CD14-positive monocyte (primary cell): ENCODE measurements at regions not wholly inside any gene's neighbourhood (a gene's known extent, or its start where the extent isn't known, plus 50 kb on each side); places are given as distances from the start of the nearest gene placed in this dataset.
"Not testable (repeated sequence)": the region's sequence is repeated elsewhere in the genome, so short reads cannot be mapped to it uniquely, and the experiment has no call there.

Experiments
- DNase-seq, 3 donors: peaks; one replicate each; pipeline ENCODE4 v3.0.0-alpha.2; 2011 to 2022
- H2AFZ ChIP-seq: 2 replicates; pipeline ENCODE4 v1.6.0; 2012; ENCODE audit warnings: mild to moderate bottlenecking, low read depth, low read length, inconsistent platforms; ENCODE audit not compliant: insufficient read depth, poor library complexity, severe bottlenecking
- H3K27ac ChIP-seq, 2 donors: 1 replicate in 1 of 2; 2 replicates in 1 of 2; pipeline ENCODE4 v1.5.1; 2012 to 2013; ENCODE audit warnings: low read length in 2 of 2, control low read depth in 1 of 2, inconsistent platforms in 1 of 2, low read depth in 1 of 2, mild to moderate bottlenecking in 1 of 2
- H3K27me3 ChIP-seq, 2 donors: one replicate each; pipeline versions ENCODE4 v1.6.0 to v1.6.1; 2011 to 2013; ENCODE audit warnings: low read length in 2 of 2; ENCODE audit not compliant: control insufficient read depth in 2 of 2, insufficient read depth in 2 of 2
- H3K36me3 ChIP-seq, 2 donors: replicated peaks in 1 of 2; 1 replicate in 1 of 2; 2 replicates in 1 of 2; pipeline versions ENCODE4 v1.5.1 to v1.6.1; 2012 to 2013; ENCODE audit warnings: low read length in 2 of 2, control low read depth in 1 of 2, inconsistent platforms in 1 of 2, mild to moderate bottlenecking in 1 of 2; ENCODE audit not compliant: insufficient read depth in 2 of 2, control insufficient read depth in 1 of 2
- H3K4me1 ChIP-seq, 2 donors: 1 replicate in 1 of 2; 2 replicates in 1 of 2; pipeline versions ENCODE4 v1.5.1 to v1.6.1; 2012 to 2013; ENCODE audit warnings: low read length in 2 of 2, control low read depth in 1 of 2, inconsistent platforms in 1 of 2, mild to moderate bottlenecking in 1 of 2, moderate library complexity in 1 of 2; ENCODE audit not compliant: insufficient read depth in 2 of 2, control insufficient read depth in 1 of 2
- H3K4me2 ChIP-seq: replicated peaks from 2 replicates; pipeline ENCODE3; 2012; ENCODE audit warnings: low read length, moderate library complexity, mild to moderate bottlenecking; ENCODE audit not compliant: poor library complexity, severe bottlenecking; ENCODE audit errors: extremely low read depth
- H3K4me3 ChIP-seq, 3 experiments: fragments of 200-600 bp in 1 of 3; sonication (generic) in 1 of 3; replicated peaks in 1 of 3; 1 replicate in 2 of 3; 2 replicates in 1 of 3; pipeline ENCODE4 v1.5.1; 2011 to 2013; ENCODE audit warnings: low read length in 3 of 3, mild to moderate bottlenecking in 3 of 3, control low read depth in 2 of 3, low read depth in 2 of 3, inconsistent platforms in 1 of 3, moderate library complexity in 1 of 3
- H3K79me2 ChIP-seq: 2 replicates; pipeline ENCODE4 v1.6.0; 2012; ENCODE audit warnings: mild to moderate bottlenecking, control low read depth, inconsistent platforms, low read length, moderate library complexity; ENCODE audit not compliant: insufficient read depth
- H3K9ac ChIP-seq: 2 replicates; pipeline ENCODE4 v1.6.0; 2017; ENCODE audit warnings: low read length, mild to moderate bottlenecking; ENCODE audit not compliant: insufficient read depth, poor library complexity, severe bottlenecking
- H3K9me3 ChIP-seq, 2 donors: replicated peaks in 1 of 2; 1 replicate in 1 of 2; 2 replicates in 1 of 2; pipeline versions ENCODE4 v1.5.1 to v1.6.1; 2012 to 2013; ENCODE audit warnings: low read length in 2 of 2, control low read depth in 1 of 2; ENCODE audit not compliant: control insufficient read depth in 1 of 2, insufficient read depth in 1 of 2
- H4K20me1 ChIP-seq: 2 replicates; pipeline ENCODE4 v1.6.0; 2012; ENCODE audit warnings: mild to moderate bottlenecking, low read length, control low read depth, moderate library complexity; ENCODE audit not compliant: insufficient read depth
- H3K27ac Mint-ChIP-seq, 7 donors: one replicate each; pipeline ENCODE4 v1.8.0; 2020; ENCODE audit warnings: mild to moderate bottlenecking in 7 of 7, mixed read lengths in 7 of 7, moderate library complexity in 6 of 7, inconsistent platforms in 2 of 7
- H3K27me3 Mint-ChIP-seq, 3 donors: one replicate each; pipeline ENCODE4 v1.8.0; 2021 to 2022; ENCODE audit warnings: low read depth in 3 of 3, mild to moderate bottlenecking in 3 of 3, mixed read lengths in 3 of 3, moderate library complexity in 3 of 3, inconsistent platforms in 1 of 3
- H3K36me3 Mint-ChIP-seq, 2 donors: one replicate each; pipeline ENCODE4 v1.8.0; 2020; ENCODE audit warnings: mixed read lengths in 2 of 2, inconsistent platforms in 1 of 2, mild to moderate bottlenecking in 1 of 2
- H3K4me1 Mint-ChIP-seq: one replicate; pipeline ENCODE4 v1.8.0; 2020; ENCODE audit warnings: mild to moderate bottlenecking, mixed read lengths
- H3K4me3 Mint-ChIP-seq, 2 donors: one replicate each; pipeline ENCODE4 v1.8.0; 2020; ENCODE audit warnings: mild to moderate bottlenecking in 2 of 2, mixed read lengths in 2 of 2, moderate library complexity in 1 of 2
- H3K9me3 Mint-ChIP-seq, 7 donors: one replicate each; pipeline ENCODE4 v1.8.0; 2020 to 2022; ENCODE audit warnings: mixed read lengths in 7 of 7, mild to moderate bottlenecking in 6 of 7, moderate library complexity in 6 of 7, inconsistent platforms in 2 of 7
- CTCF ChIP-seq: fragments of 200-600 bp; IDR thresholded peaks from one replicate; pipeline ENCODE4 v1.8.0; 2022; ENCODE audit warnings: antibody characterized with exemption, mild to moderate bottlenecking
- WGBS: methylation state at CpG from one replicate; pipeline ENCODE4 v1.1.5; 2013; ENCODE audit warnings: missing lambda C conversion rate; ENCODE audit not compliant: insufficient coverage; 5-methylcytosine and 5-hydroxymethylcytosine counted together
- intact Hi-C, 2 donors: fragments of 100-400 bp; cut with micrococcal nuclease; formaldehyde crosslinking; loops; one replicate each; pipeline versions ENCODE4 v1.15.0 to v1.15.1; 2023

- H4K20me1 ChIP-seq, H3K4me1 Mint-ChIP-seq, H3K4me3 ChIP-seq, H3K4me3 Mint-ChIP-seq, intact Hi-C loops, H3K4me2 ChIP-seq, H3K9me3 ChIP-seq, H3K27me3 Mint-ChIP-seq, H3K9me3 Mint-ChIP-seq, H3K79me2 ChIP-seq, H3K4me1 ChIP-seq, H3K9ac ChIP-seq, H3K36me3 Mint-ChIP-seq, DNase-seq, H3K27ac ChIP-seq, H3K27ac Mint-ChIP-seq, H3K36me3 ChIP-seq, H2AFZ ChIP-seq, H3K27me3 ChIP-seq: not testable (repeated sequence)
- WGBS: 81% methylated on average over 4 of the region's 5 CpGs
Measured at GRCh38 chr15:31724903-31725302, 305.4 kb upstream of the CHRNA7 start.

DNA sequence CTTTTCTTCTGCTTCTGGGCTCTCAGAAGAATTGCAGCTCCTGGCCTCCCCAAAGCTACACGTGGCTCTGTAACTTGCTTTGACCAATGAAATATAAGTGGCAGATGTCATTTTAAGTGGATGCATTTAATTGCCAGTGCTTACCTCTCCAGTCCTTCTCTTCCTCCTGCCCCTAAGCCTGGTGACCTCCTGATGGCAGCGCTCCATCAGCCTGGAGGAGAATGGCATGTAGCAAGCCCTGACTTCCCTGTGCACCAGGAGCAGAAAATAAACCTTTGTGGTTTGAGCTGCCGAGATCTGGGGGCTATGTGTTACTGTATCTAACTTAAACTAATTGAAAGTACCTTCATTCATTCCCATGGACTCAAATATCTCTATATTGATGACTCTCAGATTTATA is 304.7 kb upstream of the CHRNA7 start:
- H3K4me2 ChIP-seq, H3K9ac ChIP-seq, DNase-seq, H3K36me3 ChIP-seq, H3K4me1 ChIP-seq, H2AFZ ChIP-seq, H3K9me3 ChIP-seq, H3K4me3 ChIP-seq, H3K4me3 Mint-ChIP-seq, H4K20me1 ChIP-seq, H3K27me3 Mint-ChIP-seq, H3K36me3 Mint-ChIP-seq, H3K27ac ChIP-seq, H3K9me3 Mint-ChIP-seq, H3K4me1 Mint-ChIP-seq, intact Hi-C loops, H3K27ac Mint-ChIP-seq, H3K27me3 ChIP-seq, H3K79me2 ChIP-seq: not testable (repeated sequence)
- no CpG with 5 or more reads among the region's 3 CpGs for WGBS

DNA sequence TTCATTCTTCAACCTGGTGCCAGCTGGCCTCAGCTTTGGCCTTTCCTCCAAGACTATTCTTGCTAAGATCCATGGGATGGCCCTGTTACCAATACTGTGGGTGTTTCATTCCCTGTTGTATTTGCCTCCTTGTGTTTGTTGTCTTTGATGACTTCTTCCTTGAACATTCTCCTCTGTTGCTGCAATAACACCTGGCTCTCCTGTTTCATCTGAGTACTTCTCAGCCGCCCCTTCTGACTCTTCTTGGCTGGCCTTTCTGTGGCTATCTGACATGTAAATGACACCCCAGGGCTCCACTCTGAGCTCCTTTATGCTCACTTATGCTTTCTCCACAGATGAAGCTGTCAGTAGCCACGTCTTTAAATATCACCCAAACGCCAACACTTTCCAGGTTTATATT is 302.7 kb upstream of the CHRNA7 start:
- H3K27me3 ChIP-seq: no peaks in the 10 kb centered on the region
- DNase-seq: no peak
- no peaks in the 10 kb centered on the region for H3K36me3 Mint-ChIP-seq
- H3K36me3 ChIP-seq: no peaks in the 10 kb centered on the region
- H3K27ac Mint-ChIP-seq: no peak overlapping the region
- peaks cover 0 to 5% (median 3%) of the 10 kb centered on the region in 7 donors for H3K9me3 Mint-ChIP-seq
- H3K4me3 Mint-ChIP-seq: no peak overlapping the region
- no peaks in the 10 kb centered on the region for H3K4me1 Mint-ChIP-seq
- H3K4me3 ChIP-seq: no peak overlapping the region
- no peaks in the 10 kb centered on the region for H3K79me2 ChIP-seq
- no peak overlapping the region for H2AFZ ChIP-seq
- no peak for TF ChIP-seq CTCF
- no peaks in the 10 kb centered on the region for H3K4me1 ChIP-seq
- intact Hi-C loops: no loop called here
- no peak overlapping the region for H3K9ac ChIP-seq
- peaks cover 0 to 6% (median 2%) of the 10 kb centered on the region in 3 donors for H3K27me3 Mint-ChIP-seq
- no peaks in the 10 kb centered on the region for H4K20me1 ChIP-seq
- no peak overlapping the region for H3K27ac ChIP-seq
- H3K4me2 ChIP-seq: no peak overlapping the region
- 93% methylated on average over 3 of the region's 3 CpGs for WGBS
- no peaks in the 10 kb centered on the region for H3K9me3 ChIP-seq
